ENCODE measurements at regions not wholly inside any gene's neighbourhood (a gene's known extent, or its start where the extent isn't known, plus 50 kb on each side); places are given as distances from the start of the nearest gene placed in this dataset.
"Not testable (repeated sequence)": the region's sequence is repeated elsewhere in the genome, so short reads cannot be mapped to it uniquely, and the experiment has no call there.

GRCh38 chrX:134045372-134045771 is 60.0 kb upstream of the GPC3 start:
- not testable (repeated sequence) for H3K36me3 ChIP-seq (ENCODE audit: insufficient read depth, low read length); H3K4me3 ChIP-seq (ENCODE audit: low read length); H3K9me2 ChIP-seq (ENCODE audit: insufficient read depth, low read length); H3K9ac ChIP-seq (ENCODE audit: low read length); H2AFZ ChIP-seq (ENCODE audit: low read depth, low read length); H3K27ac ChIP-seq (ENCODE audit: low read length); H4K20me1 ChIP-seq (ENCODE audit: insufficient read depth); H3F3A ChIP-seq (ENCODE audit: insufficient read depth, low read length, poor library complexity, severe bottlenecking); H3K79me2 ChIP-seq (replicated peaks; ENCODE audit: insufficient read depth, low read length); H3K27me3 ChIP-seq (ENCODE audit: insufficient read depth, low read depth, low read length); H3K4me2 ChIP-seq (ENCODE audit: low read length); H3K9me3 ChIP-seq (ENCODE audit: low read length)

- not testable (repeated sequence) for H3K9me2 ChIP-seq (ENCODE audit: insufficient read depth, low read length); H2AFZ ChIP-seq (ENCODE audit: low read depth, low read length)
Observed at GRCh38 chrX:134067107-134067506, 81.7 kb upstream of the GPC3 start.

GRCh38 chrX:134071899-134072298 is 86.5 kb upstream of the GPC3 start:
- not testable (repeated sequence) for H3K4me3 ChIP-seq (ENCODE audit: low read length); H3K27me3 ChIP-seq (ENCODE audit: insufficient read depth, low read depth, low read length)

More at GRCh38 chrX:134067107-134067506, 81.7 kb upstream of the GPC3 start:
- not testable (repeated sequence) for H3K79me2 ChIP-seq (replicated peaks; ENCODE audit: insufficient read depth, low read length); H3K9me3 ChIP-seq (ENCODE audit: low read length); H3K9ac ChIP-seq (ENCODE audit: low read length); H3K27ac ChIP-seq (ENCODE audit: low read length); H3K4me3 ChIP-seq (ENCODE audit: low read length); H3K4me2 ChIP-seq (ENCODE audit: low read length); H4K20me1 ChIP-seq (ENCODE audit: insufficient read depth); H3F3A ChIP-seq (ENCODE audit: insufficient read depth, low read length, poor library complexity, severe bottlenecking); H3K27me3 ChIP-seq (ENCODE audit: insufficient read depth, low read depth, low read length); H3K36me3 ChIP-seq (ENCODE audit: insufficient read depth, low read length)

GRCh38 chrX:134073341-134073740 is 87.9 kb upstream of the GPC3 start:
- H3K9ac ChIP-seq (ENCODE audit: low read length): no peak overlapping the region
- H3K4me2 ChIP-seq (ENCODE audit: low read length): no peak overlapping the region
- no peaks in the 10 kb centered on the region for H3F3A ChIP-seq (ENCODE audit: insufficient read depth, low read length, poor library complexity, severe bottlenecking)
- no peaks in the 10 kb centered on the region for H3K27me3 ChIP-seq (ENCODE audit: insufficient read depth, low read depth, low read length)
- no peaks in the 10 kb centered on the region for H3K79me2 ChIP-seq (replicated peaks; ENCODE audit: insufficient read depth, low read length)
- no peak overlapping the region for H3K27ac ChIP-seq (ENCODE audit: low read length)
- H3K4me3 ChIP-seq (ENCODE audit: low read length): no peak overlapping the region
- no peaks in the 10 kb centered on the region for H3K36me3 ChIP-seq (ENCODE audit: insufficient read depth, low read length)
- TF ChIP-seq MXI1 (conservative IDR thresholded peaks at IDR 0.05; ENCODE audit: poor library complexity, severe bottlenecking): no peak
- TF ChIP-seq TAF1 (IDR thresholded peaks at IDR 0.05; ENCODE audit: low read depth): no peak
- no peak for TF ChIP-seq REST (IDR thresholded peaks at IDR 0.05; ENCODE audit: borderline replicate concordance)
- TF ChIP-seq EP300 (conservative IDR thresholded peaks at IDR 0.05; ENCODE audit: poor library complexity, severe bottlenecking): no peak
- TF ChIP-seq SMC3 (conservative IDR thresholded peaks at IDR 0.05; ENCODE audit: poor library complexity): no peak
- no peak for TF ChIP-seq CTCF (IDR thresholded peaks at IDR 0.05; ENCODE audit: poor library complexity, severe bottlenecking)
- no peak for TF ChIP-seq POLR2AphosphoS5 (IDR thresholded peaks at IDR 0.05)
- TF ChIP-seq EZH2 (IDR thresholded peaks at IDR 0.05; ENCODE audit: borderline replicate concordance, insufficient read depth, low read length, poor library complexity, severe bottlenecking): no peak
- TF ChIP-seq RAD21 (conservative IDR thresholded peaks at IDR 0.05): no peak
- H3K9me3 ChIP-seq (ENCODE audit: low read length): no peaks in the 10 kb centered on the region
- H2AFZ ChIP-seq (ENCODE audit: low read depth, low read length): no peak overlapping the region
- H3K9me2 ChIP-seq (ENCODE audit: insufficient read depth, low read length): no peaks in the 10 kb centered on the region
- H4K20me1 ChIP-seq (ENCODE audit: insufficient read depth): no peaks in the 10 kb centered on the region

More at GRCh38 chrX:134071899-134072298, 86.5 kb upstream of the GPC3 start:
- H4K20me1 ChIP-seq (ENCODE audit: insufficient read depth); H3K9me2 ChIP-seq (ENCODE audit: insufficient read depth, low read length); H3K79me2 ChIP-seq (replicated peaks; ENCODE audit: insufficient read depth, low read length); H3K27ac ChIP-seq (ENCODE audit: low read length); H3K4me2 ChIP-seq (ENCODE audit: low read length); H3F3A ChIP-seq (ENCODE audit: insufficient read depth, low read length, poor library complexity, severe bottlenecking); H3K9ac ChIP-seq (ENCODE audit: low read length); H3K36me3 ChIP-seq (ENCODE audit: insufficient read depth, low read length); H2AFZ ChIP-seq (ENCODE audit: low read depth, low read length); H3K9me3 ChIP-seq (ENCODE audit: low read length): not testable (repeated sequence)
